ENCODE measurements at regions not wholly inside any gene's neighbourhood (a gene's known extent, or its start where the extent isn't known, plus 50 kb on each side); places are given as distances from the start of the nearest gene placed in this dataset.
"Not testable (repeated sequence)": the region's sequence is repeated elsewhere in the genome, so short reads cannot be mapped to it uniquely, and the experiment has no call there.

DNA sequence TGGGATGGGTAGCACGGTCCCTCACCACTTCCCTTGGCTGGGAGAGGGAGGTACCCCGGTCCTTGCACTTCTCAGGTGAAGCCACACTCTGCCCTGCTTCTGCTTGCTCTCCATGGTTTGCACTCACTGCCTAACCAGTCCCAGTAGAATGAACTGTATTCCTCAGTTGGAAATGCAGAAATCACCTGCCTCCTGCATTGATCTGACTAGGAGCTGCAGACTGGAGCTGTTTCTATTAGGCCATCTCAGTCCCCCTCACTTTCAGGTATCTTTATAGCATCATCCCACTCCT lies 264.9 kb downstream of the ZWINT start:
- no peak for DNase-seq

DNA sequence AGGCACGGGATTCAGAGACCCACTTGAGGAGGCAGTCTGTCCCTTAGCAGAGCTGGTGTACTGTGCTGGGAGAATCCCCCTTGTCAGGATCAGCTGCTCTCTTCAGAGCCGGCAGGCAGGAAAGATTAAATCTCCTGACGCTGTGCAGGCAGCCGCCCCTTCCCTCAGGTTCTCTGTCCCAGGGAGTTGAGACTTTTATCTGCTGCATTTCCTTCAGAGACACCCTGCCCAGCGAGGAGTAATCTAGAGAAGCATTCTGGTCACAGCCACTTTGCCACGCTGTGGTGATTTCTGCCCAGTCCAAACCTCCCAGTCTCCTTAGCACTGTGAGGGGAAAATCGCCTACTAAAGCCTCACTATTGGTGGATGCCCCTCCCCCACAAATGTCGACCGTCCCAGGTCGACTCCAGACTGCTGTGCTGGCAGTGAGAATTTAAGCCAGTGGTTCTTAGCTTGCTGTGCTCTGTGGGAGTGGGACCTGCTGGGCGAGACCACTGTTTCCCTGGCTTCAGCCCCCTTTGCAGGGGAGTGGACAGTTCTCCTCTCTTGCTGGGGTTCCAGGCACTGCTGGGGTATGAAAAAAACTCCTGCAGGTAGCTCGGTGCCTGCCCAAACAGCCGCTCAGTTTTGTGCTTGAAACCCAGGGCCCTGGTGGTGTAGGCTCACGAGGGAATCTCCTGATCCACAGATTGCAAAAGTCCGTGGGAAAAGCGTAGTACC lies 265.4 kb downstream of the ZWINT start:
- no peak for DNase-seq

GRCh38 chr10:56093645-56094044 lies 267.4 kb downstream of the ZWINT start:
- not testable (repeated sequence) for DNase-seq

DNA sequence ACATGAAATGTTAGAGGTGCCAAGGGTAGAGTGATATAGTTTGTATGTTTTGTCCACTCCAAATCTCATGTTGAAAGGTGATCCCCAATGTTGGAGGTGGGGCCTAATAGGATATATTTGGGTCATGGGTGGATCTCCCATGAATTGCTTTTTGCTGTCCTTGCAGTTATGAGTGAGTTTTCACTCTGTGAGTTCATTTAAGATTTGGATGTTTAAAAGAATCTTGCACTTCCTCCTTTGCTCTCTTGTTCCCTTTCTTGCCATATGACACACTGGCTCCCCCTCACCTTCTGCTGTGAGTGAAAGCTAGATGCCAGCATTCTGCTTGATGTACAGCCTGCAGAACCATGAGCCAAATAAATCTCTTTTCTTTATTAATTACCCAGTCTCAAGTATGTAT lies 269.2 kb downstream of the ZWINT start:
- DNase-seq = no peak

DNA sequence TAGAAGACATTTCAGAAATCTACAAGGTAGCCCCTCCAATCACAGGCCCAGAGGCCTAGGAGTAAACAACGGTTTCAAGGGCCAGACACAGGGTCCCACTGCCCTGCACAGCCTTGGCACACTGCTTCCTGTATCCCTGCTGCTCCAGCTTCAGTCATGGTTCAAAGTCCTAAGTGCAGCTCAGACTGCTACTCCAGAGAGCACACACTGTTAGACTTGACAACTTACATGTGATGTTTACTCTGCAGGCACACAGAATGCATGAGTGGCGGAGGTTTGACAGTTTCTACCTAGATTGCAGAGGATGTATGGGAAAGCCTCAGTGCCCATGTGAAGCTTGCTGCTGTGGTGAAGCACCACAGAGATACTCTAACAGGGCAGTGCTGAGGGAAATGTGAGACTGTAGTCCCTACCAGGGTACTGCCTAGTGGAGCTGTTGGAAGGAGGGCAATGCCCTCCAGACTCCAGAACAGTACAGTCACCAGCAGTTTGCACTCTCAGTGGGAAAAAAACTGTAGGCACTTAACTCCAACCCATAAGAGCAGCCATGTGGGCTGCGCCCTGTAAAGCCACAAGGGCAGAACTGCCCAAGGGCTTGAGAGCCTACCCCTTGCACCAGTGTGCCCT lies 270.0 kb downstream of the ZWINT start:
- no peak for DNase-seq

DNA sequence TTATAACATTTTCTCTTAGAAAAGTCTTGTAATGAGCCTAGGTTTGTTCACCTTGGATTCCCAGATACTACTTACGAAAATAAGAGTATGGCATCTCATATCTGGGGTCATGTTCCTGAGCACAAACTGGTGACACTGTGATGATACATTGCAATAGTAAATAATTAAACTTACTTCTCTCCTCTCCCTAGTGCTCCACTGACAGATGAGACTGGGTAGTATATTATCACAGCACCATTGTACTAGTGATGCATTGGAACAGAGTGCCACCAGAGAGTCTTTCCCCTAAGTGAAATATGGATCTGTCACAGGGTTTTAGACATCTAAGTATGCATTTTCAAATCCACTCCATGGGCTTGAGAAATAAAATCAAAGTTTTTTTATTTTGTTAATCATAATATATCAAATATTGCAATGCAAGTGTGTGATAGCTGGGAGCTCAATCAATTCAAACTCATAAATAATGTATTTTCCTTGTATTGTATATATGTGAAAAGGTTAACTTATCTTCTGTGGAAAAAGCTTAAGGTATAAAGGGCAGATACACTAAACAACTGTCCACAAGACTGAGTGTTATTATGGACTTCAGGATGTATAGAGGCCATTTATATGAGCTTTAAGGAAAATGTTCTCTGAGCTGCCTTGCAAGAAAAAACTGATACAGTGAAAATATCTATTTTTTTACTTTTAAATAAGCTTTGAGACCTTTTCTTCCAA lies 275.5 kb downstream of the ZWINT start:
- no peak for DNase-seq

GRCh38 chr10:56082169-56082568 lies 278.9 kb downstream of the ZWINT start:
- DNase-seq = no peak

GRCh38 chr10:56068473-56069263 lies 292.4 kb downstream of the ZWINT start:
- DNase-seq = no peak

- DNase-seq = no peak
Observed at GRCh38 chr10:56068040-56068439, 293.0 kb downstream of the ZWINT start.

- no peak for DNase-seq
Observed at GRCh38 chr10:56063642-56064041, 297.4 kb downstream of the ZWINT start.

- DNase-seq = no peak
Observed at GRCh38 chr10:56057860-56058259, 303.2 kb downstream of the ZWINT start.

DNA sequence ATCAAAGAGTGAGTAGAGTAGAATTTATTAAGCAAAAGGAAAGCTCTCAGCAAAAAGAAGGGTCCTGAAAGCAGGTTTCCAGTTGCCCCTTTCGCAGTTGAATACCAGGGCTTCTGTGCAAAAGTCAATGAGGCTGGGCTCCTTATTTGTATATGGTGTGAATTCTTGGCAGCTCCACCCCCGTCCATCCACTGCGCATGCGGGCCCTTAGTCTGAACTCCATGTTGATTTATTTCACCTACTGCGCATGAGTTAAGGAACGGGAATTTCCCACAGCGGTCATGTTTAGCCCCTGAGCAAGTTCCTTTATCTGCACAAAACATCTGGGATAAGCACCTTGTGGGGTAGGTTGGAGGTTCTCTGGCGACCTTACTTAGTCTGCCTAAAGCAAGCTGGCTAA lies 325.6 kb downstream of the ZWINT start:
- DNase-seq = no peak

DNA sequence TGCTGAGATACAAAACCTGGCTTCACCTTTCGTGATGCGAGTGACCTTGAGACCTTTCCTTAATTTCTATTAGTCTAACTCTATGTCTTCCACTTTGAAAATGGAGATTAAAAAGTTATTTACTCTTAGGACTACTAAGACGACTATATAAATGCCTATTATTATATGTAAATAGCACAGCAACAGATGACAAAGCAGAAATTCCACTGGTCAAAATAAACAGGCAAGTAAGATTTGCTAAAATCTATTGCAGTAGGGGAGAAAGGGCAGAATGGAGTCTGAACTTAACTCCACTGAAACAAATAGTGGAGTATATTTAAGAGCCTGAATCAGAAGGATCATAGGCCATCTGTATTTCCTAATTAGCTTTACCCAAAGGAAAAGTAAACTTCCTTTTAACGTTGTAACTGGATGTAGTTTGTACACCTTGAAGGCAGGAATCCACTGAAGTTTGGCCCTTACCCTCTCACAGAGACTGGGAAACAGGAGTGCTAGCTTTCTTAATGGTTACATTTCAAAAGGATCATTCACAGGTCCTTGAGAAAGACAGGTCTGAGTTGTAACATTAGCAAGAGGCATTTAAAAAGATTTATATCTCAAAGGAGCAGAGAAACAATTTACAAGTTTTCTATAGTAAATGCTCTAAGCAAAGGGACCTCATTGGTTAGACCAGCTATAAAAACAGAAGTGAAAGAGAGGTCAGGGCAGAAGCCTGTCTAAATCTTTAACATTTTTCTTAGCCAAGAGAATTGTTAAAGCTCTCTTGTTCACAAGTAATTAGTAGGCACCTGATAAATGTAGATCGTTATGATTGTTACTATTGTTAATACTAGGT lies 332.5 kb downstream of the ZWINT start:
- DNase-seq = no peak

DNA sequence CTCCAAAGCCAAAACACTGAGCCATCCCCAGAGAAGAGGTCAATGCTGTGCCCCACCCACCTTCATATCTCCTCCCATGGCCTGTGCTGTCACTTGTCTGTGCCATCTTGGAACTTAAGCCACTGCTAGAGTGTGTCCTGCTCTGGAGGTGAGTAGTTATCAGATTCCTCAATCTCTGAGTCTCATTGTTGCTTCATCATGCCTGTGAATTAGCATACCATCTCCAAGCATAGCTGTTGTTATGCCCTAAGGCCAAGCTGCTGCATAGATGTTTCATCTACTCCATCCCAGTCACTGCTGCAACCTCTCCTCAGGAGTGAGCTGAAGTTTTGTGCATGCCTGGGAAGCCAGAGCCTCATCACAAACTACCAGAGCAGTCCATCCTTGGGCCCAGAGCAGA lies 349.0 kb downstream of the ZWINT start:
- no peak for DNase-seq

- DNase-seq = no peak
Observed at GRCh38 chr10:56003555-56003954, 357.5 kb downstream of the ZWINT start.

- no peak for DNase-seq
Observed at GRCh38 chr10:55989188-55989587, 371.9 kb downstream of the ZWINT start.

DNA sequence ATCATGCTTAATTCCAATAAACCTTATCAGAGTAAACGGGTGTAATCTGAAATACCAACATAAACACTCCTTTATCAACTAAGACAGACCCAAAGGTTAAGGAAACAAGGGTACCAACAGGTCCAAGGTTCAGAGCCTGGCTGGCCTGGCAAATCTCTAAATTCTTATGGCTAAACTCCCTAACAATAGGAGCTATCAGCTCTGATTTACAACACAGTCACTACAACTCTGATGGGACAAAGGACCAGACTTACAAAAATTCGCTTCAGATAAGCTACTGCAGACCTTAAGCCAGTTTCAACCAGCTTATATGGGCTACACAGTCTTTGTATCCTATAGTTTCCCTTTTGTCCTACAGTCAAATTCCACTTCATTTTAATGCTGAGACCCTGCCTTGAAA lies 381.9 kb downstream of the ZWINT start:
- no peak for DNase-seq

GRCh38 chr10:55966101-55966500 lies 395.0 kb downstream of the ZWINT start:
- DNase-seq = no peak

DNA sequence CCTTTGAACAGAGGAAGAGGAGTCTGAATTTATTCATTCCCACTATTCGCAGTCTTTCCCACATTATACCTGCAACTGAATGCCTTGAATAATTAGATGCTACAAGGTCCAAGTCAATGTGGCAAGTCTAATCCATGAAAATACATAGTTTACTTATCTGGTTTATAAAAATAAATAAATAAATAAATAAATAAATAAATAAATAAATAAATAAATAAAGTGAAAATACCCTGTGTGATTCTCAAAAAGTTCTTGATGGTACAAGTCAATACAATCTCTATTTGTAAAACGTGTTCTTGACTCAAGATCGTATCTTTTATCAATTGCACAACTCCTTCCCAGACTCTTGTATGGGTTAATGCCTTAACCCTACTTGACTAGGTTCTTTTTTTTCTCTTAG lies 417.7 kb downstream of the ZWINT start:
- DNase-seq = no peak

GRCh38 chr10:55929291-55929690 lies 431.8 kb downstream of the ZWINT start:
- DNase-seq = no peak

GRCh38 chr10:55899472-55900147 lies 461.4 kb downstream of the ZWINT start:
- DNase-seq = not testable (repeated sequence)

DNA sequence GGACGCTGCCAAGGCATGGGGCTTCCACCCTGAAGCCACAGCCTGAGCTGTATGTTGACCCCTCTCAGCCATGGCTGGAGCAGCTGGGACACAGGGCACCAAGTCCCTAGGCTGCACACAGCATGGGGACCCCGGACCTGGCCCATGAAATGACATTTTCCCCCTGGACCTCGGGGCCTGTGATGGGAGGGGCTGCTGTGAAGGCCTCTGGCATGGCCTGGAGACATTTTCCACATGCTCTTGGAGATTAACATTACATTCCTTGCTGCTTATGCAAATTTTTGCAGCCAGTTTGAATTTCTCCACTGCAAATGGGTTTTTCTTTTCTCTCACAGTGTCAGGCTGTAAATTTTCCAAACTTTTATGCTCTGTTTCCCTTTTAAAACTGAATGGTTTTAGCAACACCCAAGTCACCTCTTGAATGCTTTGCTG lies 463.6 kb downstream of the ZWINT start:
- DNase-seq = no peak

Data from SIG-M5 (cell line).